ENCODE measurements at regions not wholly inside any gene's neighbourhood (a gene's known extent, or its start where the extent isn't known, plus 50 kb on each side); places are given as distances from the start of the nearest gene placed in this dataset.

DNA sequence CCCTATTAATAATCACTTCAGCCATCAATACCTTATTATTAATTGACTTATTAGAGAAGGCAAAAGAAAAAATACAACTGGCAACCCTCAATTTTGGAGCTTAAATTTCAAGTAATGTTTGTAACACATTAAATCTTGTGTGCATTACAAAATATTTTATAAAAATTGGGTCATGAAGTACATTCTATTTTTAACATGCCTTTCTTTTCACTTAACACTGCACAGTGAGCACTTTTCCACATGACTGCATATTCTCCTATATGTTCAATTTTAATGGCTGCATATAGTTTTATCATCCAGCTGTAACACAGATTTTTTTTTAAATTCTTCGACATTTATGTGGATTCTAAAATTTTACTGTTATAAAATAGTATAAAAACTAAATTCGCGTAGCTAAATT is 92.5 kb downstream of the SLC17A6 start:
- no peaks in the 10 kb centered on the region for H3K9me3 ChIP-seq (ENCODE audit: control insufficient read depth, low read length)
- WGBS, 2 experiments = 100% methylated on average over 2 of the region's 3 CpGs; no CpG with 5 or more reads in 1 of the 2 experiments
- no peak overlapping the region for H3K27ac ChIP-seq (ENCODE audit: insufficient read depth, low read depth, low read length, poor library complexity, severe bottlenecking)

DNA sequence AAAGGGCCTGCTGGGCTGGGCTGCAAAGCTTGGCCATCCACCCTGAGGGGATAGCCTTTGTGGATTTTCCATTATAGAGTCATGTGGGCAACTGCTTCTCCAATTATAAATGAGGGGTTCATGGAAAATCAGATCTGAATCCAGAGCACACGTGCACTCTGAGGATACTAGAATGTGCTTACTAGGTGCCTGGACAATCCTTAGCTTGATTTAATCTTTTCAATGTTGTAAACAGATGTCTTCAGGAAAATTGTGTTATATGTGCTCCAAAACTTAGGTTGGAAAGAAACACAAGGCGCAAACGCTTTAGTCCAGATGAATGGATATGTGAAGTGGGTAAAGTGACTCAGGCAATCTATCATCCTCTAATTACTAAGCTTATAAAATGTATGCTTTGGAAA is 92.0 kb downstream of the SLC17A6 start:
- Histone ChIP-seq H3K27ac (ENCODE audit: insufficient read depth, low read depth, low read length, poor library complexity, severe bottlenecking) (no peak overlapping the region), H3K4me1 (ENCODE audit: control insufficient read depth, insufficient read depth, low read length) (no peaks in the 10 kb centered on the region), H3K9me3 (ENCODE audit: control insufficient read depth, low read length) (no peaks in the 10 kb centered on the region), H3K36me3 (ENCODE audit: control insufficient read depth, insufficient read depth, low read length) (no peaks in the 10 kb centered on the region), H3K4me3 (ENCODE audit: insufficient read depth, low read depth, low read length) (no peak overlapping the region), H3K27me3 (ENCODE audit: control insufficient read depth, insufficient read depth, low read length, poor library complexity, severe bottlenecking) (no peaks in the 10 kb centered on the region)
- WGBS, 2 experiments = 94 to 98% methylated on average over 3 of the region's 3 CpGs

More for the DNA sequence above, 92.5 kb downstream of the SLC17A6 start:
- Histone ChIP-seq H3K4me3 (ENCODE audit: insufficient read depth, low read depth, low read length) (no peak overlapping the region), H3K4me1 (ENCODE audit: control insufficient read depth, insufficient read depth, low read length) (no peaks in the 10 kb centered on the region), H3K36me3 (ENCODE audit: control insufficient read depth, insufficient read depth, low read length) (no peaks in the 10 kb centered on the region), H3K27me3 (ENCODE audit: control insufficient read depth, insufficient read depth, low read length, poor library complexity, severe bottlenecking) (no peaks in the 10 kb centered on the region)
